Adipocyte (in vitro differentiated cells): ENCODE measurements at regions not wholly inside any gene's neighbourhood (a gene's known extent, or its start where the extent isn't known, plus 50 kb on each side); places are given as distances from the start of the nearest gene placed in this dataset.

Experiments used
- DNase-seq: peaks from one replicate; pipeline ENCODE4 v3.0.0-alpha.2; 2015; ENCODE audit warnings: low read depth
- H3K27me3 ChIP-seq: replicated peaks from 2 replicates; pipeline ENCODE4 v1.7.0; 2013; ENCODE audit warnings: mild to moderate bottlenecking, low read length, moderate library complexity; ENCODE audit not compliant: control insufficient read depth, insufficient read depth
- H3K36me3 ChIP-seq: 2 replicates; pipeline ENCODE4 v1.7.0; 2013; ENCODE audit warnings: low read length, mild to moderate bottlenecking, moderate library complexity; ENCODE audit not compliant: control insufficient read depth, insufficient read depth, severe bottlenecking
- H3K4me1 ChIP-seq: 2 replicates; pipeline ENCODE4 v1.7.0; 2013; ENCODE audit warnings: mild to moderate bottlenecking, low read length, moderate library complexity; ENCODE audit not compliant: control insufficient read depth, insufficient read depth
- H3K4me3 ChIP-seq: 2 replicates; pipeline ENCODE4 v1.7.0; 2013; ENCODE audit warnings: mild to moderate bottlenecking, low read length, moderate library complexity
- H3K9ac ChIP-seq: 2 replicates; pipeline ENCODE4 v1.7.0; 2013; ENCODE audit warnings: mild to moderate bottlenecking, low read length, moderate library complexity
- H3K9me3 ChIP-seq: 2 replicates; pipeline ENCODE4 v1.7.0; 2013; ENCODE audit warnings: mild to moderate bottlenecking, low read length, moderate library complexity; ENCODE audit not compliant: control insufficient read depth

DNA sequence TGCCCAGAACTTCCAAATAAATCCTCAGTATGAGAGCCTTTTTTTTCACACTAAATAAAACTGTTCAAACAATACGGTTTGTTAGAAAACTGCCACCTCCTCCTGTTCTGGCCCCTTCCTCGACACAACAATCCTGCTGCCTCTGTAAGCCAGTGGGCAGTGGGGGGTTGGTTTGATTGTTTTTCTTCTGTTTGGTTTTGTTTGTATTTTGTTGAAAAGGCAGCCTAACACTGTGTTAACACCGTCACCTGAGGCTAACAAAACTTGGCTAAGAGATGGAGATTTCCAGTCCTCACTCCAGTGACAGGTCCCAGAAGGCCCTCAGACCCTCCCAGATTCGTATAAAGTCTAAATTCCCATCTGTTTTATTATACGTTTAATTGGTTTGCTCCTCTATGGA, 402.1 kb downstream of the ZNF521 start:
- Histone ChIP-seq H3K4me3 (no peak overlapping the region), H3K9me3 (no peaks in the 10 kb centered on the region), H3K27me3 (no peaks in the 10 kb centered on the region), H3K9ac (no peak overlapping the region), H3K4me1 (no peaks in the 10 kb centered on the region), H3K36me3 (no peaks in the 10 kb centered on the region)
- no peak for DNase-seq

GRCh38 chr18:24954341-24954740, 397.6 kb downstream of the ZNF521 start:
- Histone ChIP-seq H3K4me1 (no peaks in the 10 kb centered on the region), H3K9me3 (no peaks in the 10 kb centered on the region), H3K27me3 (no peaks in the 10 kb centered on the region), H3K4me3 (no peak overlapping the region), H3K9ac (peak overlapping the region; percentile 1), H3K36me3 (no peaks in the 10 kb centered on the region)
- no peak for DNase-seq

DNA sequence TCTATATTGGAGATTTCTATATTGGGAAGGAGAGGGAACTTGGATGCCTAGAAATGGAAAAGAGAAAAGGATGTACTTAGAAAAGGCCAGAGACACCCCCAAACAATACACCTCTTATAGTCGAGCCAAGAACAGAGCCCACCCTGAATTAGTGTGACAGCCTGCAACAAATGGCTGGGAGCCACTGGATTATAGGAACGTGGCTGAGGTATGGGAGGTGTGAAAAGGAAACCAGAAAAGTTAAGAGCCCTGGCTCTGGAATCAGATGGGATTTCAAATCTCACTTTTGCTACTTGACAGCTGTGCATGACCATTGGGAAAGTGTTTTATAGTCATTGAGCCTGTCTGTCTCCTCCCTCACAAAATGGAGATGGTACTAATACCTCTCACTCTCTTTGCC, 394.0 kb downstream of the ZNF521 start:
- H3K9ac ChIP-seq: no peak overlapping the region
- H3K27me3 ChIP-seq: no peaks in the 10 kb centered on the region
- no peak overlapping the region for H3K4me3 ChIP-seq
- no peaks in the 10 kb centered on the region for H3K36me3 ChIP-seq
- H3K9me3 ChIP-seq: no peaks in the 10 kb centered on the region
- no peaks in the 10 kb centered on the region for H3K4me1 ChIP-seq
- DNase-seq: no peak

GRCh38 chr18:24959051-24959476, 392.9 kb downstream of the ZNF521 start:
- Histone ChIP-seq H3K4me1 (no peaks in the 10 kb centered on the region), H3K4me3 (no peak overlapping the region), H3K27me3 (no peaks in the 10 kb centered on the region), H3K36me3 (no peaks in the 10 kb centered on the region), H3K9ac (no peak overlapping the region), H3K9me3 (no peaks in the 10 kb centered on the region)
- no peak for DNase-seq

- no peaks in the 10 kb centered on the region for H3K27me3 ChIP-seq
- no peaks in the 10 kb centered on the region for H3K4me1 ChIP-seq
Observed at GRCh38 chr18:24964216-24964615, 387.8 kb downstream of the ZNF521 start.

DNA sequence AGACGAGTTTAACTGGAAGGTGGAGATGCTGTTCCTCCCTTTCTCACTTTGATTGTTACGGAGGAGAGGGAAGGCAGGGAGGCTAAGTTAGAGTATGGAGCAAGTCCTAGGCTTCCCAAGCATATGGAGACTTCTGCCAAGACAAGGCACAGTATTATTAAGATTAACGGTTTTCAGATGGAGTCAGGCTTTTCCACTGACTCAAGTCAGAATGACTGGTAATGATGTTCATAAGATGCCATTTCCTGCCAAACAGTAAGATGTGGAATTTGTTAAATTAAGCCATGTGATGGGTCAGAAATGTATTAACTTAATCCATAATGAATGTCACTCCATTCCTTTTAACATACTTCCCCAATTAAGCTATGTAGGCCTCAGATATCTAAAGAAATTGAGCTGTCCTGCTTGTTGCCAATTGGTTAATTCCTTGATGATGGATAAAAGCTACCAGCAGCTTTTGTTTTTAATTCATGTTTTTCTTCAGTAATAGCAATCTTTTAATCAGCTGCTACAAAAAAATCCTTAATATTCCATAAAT, 383.7 kb downstream of the ZNF521 start:
- no peak overlapping the region for H3K4me3 ChIP-seq
- H3K27me3 ChIP-seq: no peaks in the 10 kb centered on the region
- H3K4me1 ChIP-seq: no peaks in the 10 kb centered on the region
- H3K9ac ChIP-seq: no peak overlapping the region
- H3K9me3 ChIP-seq: no peaks in the 10 kb centered on the region
- no peaks in the 10 kb centered on the region for H3K36me3 ChIP-seq
- peak; percentile 10 for DNase-seq

More at GRCh38 chr18:24964216-24964615, 387.8 kb downstream of the ZNF521 start:
- Histone ChIP-seq H3K36me3 (no peaks in the 10 kb centered on the region), H3K4me3 (no peak overlapping the region), H3K9me3 (no peaks in the 10 kb centered on the region), H3K9ac (no peak overlapping the region)
- DNase-seq: no peak

GRCh38 chr18:24972577-24972976, 379.4 kb downstream of the ZNF521 start:
- Histone ChIP-seq H3K27me3 (no peaks in the 10 kb centered on the region), H3K4me3 (no peak overlapping the region), H3K9ac (no peak overlapping the region), H3K9me3 (no peaks in the 10 kb centered on the region), H3K4me1 (no peaks in the 10 kb centered on the region), H3K36me3 (no peaks in the 10 kb centered on the region)
- DNase-seq: no peak

GRCh38 chr18:24974431-24974830, 377.5 kb downstream of the ZNF521 start:
- H3K4me1 ChIP-seq: no peaks in the 10 kb centered on the region
- peak; percentile 34 for DNase-seq
- no peak overlapping the region for H3K9ac ChIP-seq
- no peak overlapping the region for H3K4me3 ChIP-seq
- H3K27me3 ChIP-seq: no peaks in the 10 kb centered on the region
- H3K36me3 ChIP-seq: no peaks in the 10 kb centered on the region
- H3K9me3 ChIP-seq: no peaks in the 10 kb centered on the region

GRCh38 chr18:24975496-24976372, 376.2 kb downstream of the ZNF521 start:
- DNase-seq: no peak
- no peak overlapping the region for H3K4me3 ChIP-seq
- no peaks in the 10 kb centered on the region for H3K27me3 ChIP-seq
- no peaks in the 10 kb centered on the region for H3K36me3 ChIP-seq
- no peaks in the 10 kb centered on the region for H3K9me3 ChIP-seq
- H3K9ac ChIP-seq: no peak overlapping the region
- H3K4me1 ChIP-seq: no peaks in the 10 kb centered on the region

DNA sequence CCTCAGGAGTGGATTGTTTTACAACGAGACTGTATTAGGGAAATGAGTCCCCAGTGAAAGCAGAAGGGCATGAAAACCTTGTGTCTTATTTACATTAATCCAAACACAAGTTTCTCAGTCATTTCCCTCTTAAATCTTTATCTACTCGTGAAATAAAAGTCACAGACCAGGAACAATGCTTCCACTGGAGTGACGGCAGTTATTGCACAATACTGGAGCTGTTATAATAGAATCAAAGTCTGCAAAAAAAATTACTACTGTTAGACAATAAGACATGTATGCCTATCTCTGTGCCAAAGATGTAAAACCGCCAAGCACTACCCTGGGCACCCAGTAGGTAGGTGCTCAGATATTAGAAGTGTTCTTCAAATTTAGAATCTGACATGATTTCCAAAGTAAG, 375.5 kb downstream of the ZNF521 start:
- Histone ChIP-seq H3K27me3 (no peaks in the 10 kb centered on the region), H3K36me3 (no peaks in the 10 kb centered on the region), H3K9ac (no peak overlapping the region), H3K4me3 (no peak overlapping the region), H3K9me3 (no peaks in the 10 kb centered on the region), H3K4me1 (no peaks in the 10 kb centered on the region)
- no peak for DNase-seq

GRCh38 chr18:24979235-24979634, 372.7 kb downstream of the ZNF521 start:
- no peak overlapping the region for H3K4me3 ChIP-seq
- no peaks in the 10 kb centered on the region for H3K9me3 ChIP-seq
- H3K9ac ChIP-seq: no peak overlapping the region
- DNase-seq: no peak
- peaks cover 3% of the 10 kb centered on the region for H3K4me1 ChIP-seq
- no peaks in the 10 kb centered on the region for H3K27me3 ChIP-seq
- H3K36me3 ChIP-seq: no peaks in the 10 kb centered on the region
